ENCODE measurements at regions not wholly inside any gene's neighbourhood (a gene's known extent, or its start where the extent isn't known, plus 50 kb on each side); places are given as distances from the start of the nearest gene placed in this dataset.

GRCh38 chr1:244280859-244281258 lies 170.8 kb downstream of the ADSS2 start:
- no peak overlapping the region for H3K4me2 ChIP-seq
- no peak overlapping the region for H3K9ac ChIP-seq
- TF ChIP-seq EZH2phosphoT487 (IDR thresholded peaks at IDR 0.05) (no peak), EZH2 (IDR thresholded peaks at IDR 0.05) (no peak), CTCF (IDR thresholded peaks at IDR 0.05) (no peak)
- Mint-ChIP-seq H3K27me3 (ENCODE audit: insufficient read depth, low read depth) (peaks cover 12% of the 10 kb centered on the region), H3K4me3 (no peak overlapping the region), H3K4me1 (no peaks in the 10 kb centered on the region), H3K36me3 (no peaks in the 10 kb centered on the region), H3K9me3 (no peaks in the 10 kb centered on the region), H3K27ac (no peak overlapping the region)
- H3K79me2 ChIP-seq (ENCODE audit: low read depth), result no peaks in the 10 kb centered on the region
- H3K4me3 ChIP-seq, result no peak overlapping the region
- no peaks in the 10 kb centered on the region for H3F3A ChIP-seq (ENCODE audit: low read depth)
- no peaks in the 10 kb centered on the region for H3K27me3 ChIP-seq
- H3K27ac ChIP-seq, result no peak overlapping the region
- no peaks in the 10 kb centered on the region for H4K20me1 ChIP-seq (ENCODE audit: low read depth)
- H3K9me3 ChIP-seq (ENCODE audit: low read depth), result no peaks in the 10 kb centered on the region
- H3K36me3 ChIP-seq, result no peaks in the 10 kb centered on the region
- no peaks in the 10 kb centered on the region for H3K4me1 ChIP-seq
- no peak for DNase-seq (ENCODE audit: low spot score)
- H2AFZ ChIP-seq (replicated peaks), result no peak overlapping the region

GRCh38 chr1:244283772-244284171 lies 167.9 kb downstream of the ADSS2 start:
- no peaks in the 10 kb centered on the region for H3K4me1 Mint-ChIP-seq

DNA sequence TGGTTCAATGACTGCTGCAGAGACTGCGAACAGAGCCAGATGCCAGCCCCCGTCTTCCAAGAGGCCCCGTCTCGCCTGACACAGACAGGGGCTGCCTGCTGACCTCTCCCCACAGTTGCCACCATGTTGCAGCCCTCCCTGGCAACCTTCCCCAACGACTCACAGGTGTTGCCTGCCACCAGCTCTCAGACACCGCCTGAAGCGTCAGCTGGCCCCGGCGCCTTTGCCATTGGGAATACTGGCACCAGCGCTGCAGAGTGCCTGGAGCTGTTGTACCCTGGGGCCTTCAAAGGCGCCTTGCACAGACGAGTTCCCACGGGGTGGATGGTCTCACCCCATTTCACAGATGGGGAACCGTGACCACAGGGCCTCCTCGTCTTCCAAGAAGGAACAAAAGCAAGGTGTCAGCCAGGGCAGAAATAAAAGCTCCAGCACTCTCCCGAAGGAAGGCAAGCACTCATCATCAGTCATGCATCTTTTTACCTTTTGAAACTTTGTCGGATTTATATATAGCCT lies 167.0 kb downstream of the ADSS2 start:
- Mint-ChIP-seq H3K4me1 (no peaks in the 10 kb centered on the region), H3K4me3 (no peak overlapping the region), H3K36me3 (no peaks in the 10 kb centered on the region), H3K27ac (no peak overlapping the region), H3K9me3 (peaks cover 14% of the 10 kb centered on the region), H3K27me3 (ENCODE audit: insufficient read depth, low read depth) (peaks cover 5% of the 10 kb centered on the region)
- Histone ChIP-seq H3K4me3 (no peak overlapping the region), H2AFZ (replicated peaks) (no peak overlapping the region), H3K27ac (no peak overlapping the region), H3K27me3 (no peaks in the 10 kb centered on the region), H3F3A (ENCODE audit: low read depth) (no peaks in the 10 kb centered on the region), H3K4me1 (no peaks in the 10 kb centered on the region), H3K79me2 (ENCODE audit: low read depth) (no peaks in the 10 kb centered on the region), H3K9me3 (ENCODE audit: low read depth) (no peaks in the 10 kb centered on the region), H3K9ac (no peak overlapping the region), H3K36me3 (no peaks in the 10 kb centered on the region), H3K4me2 (no peak overlapping the region), H4K20me1 (ENCODE audit: low read depth) (no peaks in the 10 kb centered on the region)
- TF ChIP-seq CTCF (IDR thresholded peaks at IDR 0.05) (no peak), EZH2phosphoT487 (IDR thresholded peaks at IDR 0.05) (no peak), EZH2 (IDR thresholded peaks at IDR 0.05) (no peak)
- DNase-seq (ENCODE audit: low spot score), result no peak

More at GRCh38 chr1:244283772-244284171, 167.9 kb downstream of the ADSS2 start:
- Histone ChIP-seq H3K4me2 (no peak overlapping the region), H3K4me3 (no peak overlapping the region), H3K9me3 (ENCODE audit: low read depth) (no peaks in the 10 kb centered on the region), H3K27me3 (no peaks in the 10 kb centered on the region), H2AFZ (replicated peaks) (no peak overlapping the region), H3K36me3 (no peaks in the 10 kb centered on the region), H3K79me2 (ENCODE audit: low read depth) (no peaks in the 10 kb centered on the region), H3K9ac (no peak overlapping the region), H3F3A (ENCODE audit: low read depth) (no peaks in the 10 kb centered on the region), H3K4me1 (no peaks in the 10 kb centered on the region), H3K27ac (no peak overlapping the region), H4K20me1 (ENCODE audit: low read depth) (no peaks in the 10 kb centered on the region)
- TF ChIP-seq CTCF (IDR thresholded peaks at IDR 0.05) (no peak), EZH2 (IDR thresholded peaks at IDR 0.05) (no peak), EZH2phosphoT487 (IDR thresholded peaks at IDR 0.05) (no peak)
- peaks cover 12% of the 10 kb centered on the region for H3K9me3 Mint-ChIP-seq
- peaks cover 6% of the 10 kb centered on the region for H3K27me3 Mint-ChIP-seq (ENCODE audit: insufficient read depth, low read depth)
- no peak for DNase-seq (ENCODE audit: low spot score)
- H3K4me3 Mint-ChIP-seq, result no peak overlapping the region
- H3K36me3 Mint-ChIP-seq, result no peaks in the 10 kb centered on the region
- H3K27ac Mint-ChIP-seq, result no peak overlapping the region

Data from neural progenitor cell (in vitro differentiated cells).